Hepatocyte (in vitro differentiated cells): ENCODE measurements at regions not wholly inside any gene's neighbourhood (a gene's known extent, or its start where the extent isn't known, plus 50 kb on each side); places are given as distances from the start of the nearest gene placed in this dataset.

Experiments used
- DNase-seq: peaks from one replicate; pipeline ENCODE4 v3.0.0-alpha.2; 2016; ENCODE audit warnings: low spot score
- H2AFZ ChIP-seq: fragments of 200-600 bp; sonication (generic); 2 replicates; pipeline ENCODE4 v1.6.0; 2016; ENCODE audit warnings: antibody characterized with exemption, mild to moderate bottlenecking
- H3K27ac ChIP-seq: fragments of 200-600 bp; sonication (generic); 2 replicates; pipeline ENCODE4 v1.5.1; 2016; ENCODE audit warnings: mild to moderate bottlenecking
- H3K27me3 ChIP-seq: fragments of 200-600 bp; sonication (generic); 2 replicates; pipeline ENCODE4 v1.6.1; 2016
- H3K36me3 ChIP-seq: fragments of 200-600 bp; sonication (generic); replicated peaks from 2 replicates; pipeline ENCODE4 v1.5.1; 2016; ENCODE audit warnings: low read depth; ENCODE audit not compliant: insufficient read depth
- H3K4me1 ChIP-seq: fragments of 200-600 bp; sonication (generic); 2 replicates; pipeline ENCODE4 v1.5.1; 2016; ENCODE audit warnings: mild to moderate bottlenecking, moderate library complexity; ENCODE audit not compliant: insufficient read depth
- H3K4me2 ChIP-seq: fragments of 200-600 bp; sonication (generic); 2 replicates; pipeline ENCODE4 v1.6.0; 2016
- H3K4me3 ChIP-seq: fragments of 200-600 bp; sonication (generic); 2 replicates; pipeline ENCODE4 v1.5.1; 2016; ENCODE audit warnings: mild to moderate bottlenecking
- H3K79me2 ChIP-seq: fragments of 200-600 bp; sonication (generic); 2 replicates; pipeline ENCODE4 v1.6.0; 2017; ENCODE audit warnings: mild to moderate bottlenecking
- H3K9me2 ChIP-seq: fragments of 200-600 bp; sonication (generic); replicated peaks from 2 replicates; pipeline ENCODE4 v1.6.0; 2017; ENCODE audit warnings: mild to moderate bottlenecking; ENCODE audit not compliant: insufficient read depth
- H3K9me3 ChIP-seq: fragments of 200-600 bp; sonication (generic); 2 replicates; pipeline ENCODE4 v1.5.1; 2016; ENCODE audit warnings: low read depth, mild to moderate bottlenecking
- H4K20me1 ChIP-seq: fragments of 200-600 bp; sonication (generic); 2 replicates; pipeline ENCODE4 v1.6.0; 2016; ENCODE audit warnings: mild to moderate bottlenecking; ENCODE audit not compliant: insufficient read depth, poor library complexity, severe bottlenecking
- EZH2 ChIP-seq: fragments of 200-600 bp; sonication (generic); IDR thresholded peaks from 2 replicates; pipeline ENCODE4 v1.6.1; 2016; ENCODE audit warnings: antibody characterized with exemption, mild to moderate bottlenecking, borderline replicate concordance
- EZH2phosphoT487 ChIP-seq: fragments of 200-600 bp; sonication (generic); IDR thresholded peaks from one replicate; pipeline ENCODE4 v1.6.1; 2018; ENCODE audit warnings: antibody characterized with exemption, mild to moderate bottlenecking, low read depth, moderate library complexity; ENCODE audit not compliant: unreplicated experiment, severe bottlenecking
- whole genome bisulfite sequencing: methylation state at CpG from one replicate; pipeline ENCODE4 v1.1.6; 2016; ENCODE audit warnings: low lambda C conversion rate; ENCODE audit errors: missing lambda C conversion rate; 5-methylcytosine and 5-hydroxymethylcytosine counted together
- TF ChIP-seq, protein P1 (sequence below): fragments of 200-600 bp; sonication (generic); IDR thresholded peaks from 2 replicates; pipeline ENCODE4 v1.5.1; 2016; ENCODE audit warnings: antibody characterized with exemption, mild to moderate bottlenecking; ENCODE audit not compliant: poor library complexity

DNA sequence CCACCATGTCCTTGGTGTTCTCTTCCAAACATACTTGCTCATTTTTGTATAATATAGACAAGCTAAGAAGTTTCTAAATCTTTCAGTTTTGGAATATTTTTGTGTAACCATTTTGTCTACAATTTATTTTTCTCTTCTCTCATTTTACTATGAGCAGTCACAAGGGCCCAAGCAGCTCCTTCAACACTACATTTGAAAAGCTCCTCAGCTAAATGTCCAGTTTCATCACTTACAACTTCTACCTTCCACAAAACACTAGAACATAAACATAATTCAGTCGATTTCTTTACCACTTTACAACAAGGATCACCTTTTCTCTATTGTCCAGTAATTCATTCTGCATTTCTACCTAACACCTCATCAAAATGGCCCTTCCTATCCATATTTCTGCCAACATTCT is 554.4 kb downstream of the RAB28 start:
- TF ChIP-seq EZH2phosphoT487 = no peak
- TF ChIP-seq EZH2 = no peak
- TF ChIP-seq, protein P1, sequence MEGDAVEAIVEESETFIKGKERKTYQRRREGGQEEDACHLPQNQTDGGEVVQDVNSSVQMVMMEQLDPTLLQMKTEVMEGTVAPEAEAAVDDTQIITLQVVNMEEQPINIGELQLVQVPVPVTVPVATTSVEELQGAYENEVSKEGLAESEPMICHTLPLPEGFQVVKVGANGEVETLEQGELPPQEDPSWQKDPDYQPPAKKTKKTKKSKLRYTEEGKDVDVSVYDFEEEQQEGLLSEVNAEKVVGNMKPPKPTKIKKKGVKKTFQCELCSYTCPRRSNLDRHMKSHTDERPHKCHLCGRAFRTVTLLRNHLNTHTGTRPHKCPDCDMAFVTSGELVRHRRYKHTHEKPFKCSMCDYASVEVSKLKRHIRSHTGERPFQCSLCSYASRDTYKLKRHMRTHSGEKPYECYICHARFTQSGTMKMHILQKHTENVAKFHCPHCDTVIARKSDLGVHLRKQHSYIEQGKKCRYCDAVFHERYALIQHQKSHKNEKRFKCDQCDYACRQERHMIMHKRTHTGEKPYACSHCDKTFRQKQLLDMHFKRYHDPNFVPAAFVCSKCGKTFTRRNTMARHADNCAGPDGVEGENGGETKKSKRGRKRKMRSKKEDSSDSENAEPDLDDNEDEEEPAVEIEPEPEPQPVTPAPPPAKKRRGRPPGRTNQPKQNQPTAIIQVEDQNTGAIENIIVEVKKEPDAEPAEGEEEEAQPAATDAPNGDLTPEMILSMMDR = no peak
- Histone ChIP-seq H3K4me2 (no peak overlapping the region), H3K27ac (no peak overlapping the region), H3K27me3 (no peaks in the 10 kb centered on the region), H3K9me3 (no peaks in the 10 kb centered on the region), H3K36me3 (no peaks in the 10 kb centered on the region), H3K79me2 (no peaks in the 10 kb centered on the region), H2AFZ (no peak overlapping the region), H3K9me2 (no peaks in the 10 kb centered on the region), H4K20me1 (no peaks in the 10 kb centered on the region), H3K4me1 (peaks cover 27% of the 10 kb centered on the region), H3K4me3 (no peak overlapping the region)
- WGBS = 85% methylated on average over 1 of the region's 1 CpG
- DNase-seq = no peak

DNA sequence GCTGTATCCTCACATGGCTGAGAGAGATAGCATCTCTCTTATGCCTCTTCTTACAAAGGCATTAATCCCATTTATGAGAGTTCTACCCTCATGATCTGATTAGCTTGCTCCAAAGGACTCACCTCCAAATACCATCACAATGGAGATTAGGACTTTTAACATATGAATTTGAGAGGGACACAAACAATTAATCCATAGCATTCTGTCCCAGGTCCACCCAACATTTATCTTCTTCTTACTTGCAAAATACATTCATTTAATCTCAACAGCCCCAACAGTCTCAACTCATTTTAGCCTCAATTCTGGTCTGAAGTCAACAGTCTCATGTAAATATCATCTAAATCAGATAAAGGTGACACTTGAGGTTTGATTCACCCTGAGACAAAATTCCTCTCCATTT is 555.4 kb downstream of the RAB28 start:
- Histone ChIP-seq H3K4me3 (no peak overlapping the region), H2AFZ (no peak overlapping the region), H3K9me3 (no peaks in the 10 kb centered on the region), H3K27ac (no peak overlapping the region), H3K79me2 (no peaks in the 10 kb centered on the region), H3K9me2 (no peaks in the 10 kb centered on the region), H3K4me2 (no peak overlapping the region), H4K20me1 (no peaks in the 10 kb centered on the region), H3K36me3 (no peaks in the 10 kb centered on the region), H3K27me3 (no peaks in the 10 kb centered on the region), H3K4me1 (peaks cover 24% of the 10 kb centered on the region)
- TF ChIP-seq, protein P1 = no peak
- TF ChIP-seq EZH2phosphoT487 (no peak), EZH2 (no peak)
- no peak for DNase-seq

DNA sequence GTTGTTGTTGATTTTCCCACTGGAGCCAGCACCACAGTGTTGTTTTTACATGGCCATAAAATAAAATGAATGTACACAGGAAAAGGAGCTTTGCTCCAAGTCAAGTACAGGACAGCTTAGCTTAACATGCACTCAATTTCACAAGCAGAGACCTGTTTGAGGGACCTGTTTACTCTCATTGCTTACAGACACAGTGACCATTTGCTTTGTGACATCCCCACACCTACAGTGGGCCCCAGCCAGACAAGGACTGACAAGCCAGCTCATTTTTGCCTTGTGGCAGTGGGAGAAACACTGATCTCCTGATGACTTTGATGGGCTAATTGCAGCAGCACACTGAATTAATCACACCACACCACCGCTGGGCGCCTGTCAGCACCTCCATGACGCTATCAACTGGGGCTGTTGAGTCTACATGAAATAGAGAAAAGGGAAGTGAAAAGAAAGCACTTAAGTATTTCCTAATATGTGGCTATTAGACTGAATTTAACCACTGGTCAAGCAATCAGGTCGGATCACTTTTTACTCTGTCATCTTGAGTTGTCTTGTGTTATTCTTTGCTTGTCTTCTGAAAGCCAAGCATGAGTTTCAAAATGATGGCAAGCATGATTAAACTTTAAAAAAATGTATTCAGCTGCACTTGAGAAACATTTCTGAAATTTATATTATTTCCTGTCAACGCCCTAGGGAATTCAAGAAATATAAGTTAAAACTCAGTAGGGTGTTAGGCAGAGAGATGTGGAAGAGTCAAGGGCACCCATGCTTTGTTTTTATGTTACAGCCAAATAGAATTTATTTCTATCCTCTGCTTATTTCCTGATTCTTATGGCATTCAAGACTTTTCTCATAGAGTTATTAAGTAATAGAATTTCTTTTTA is 557.7 kb downstream of the RAB28 start:
- Histone ChIP-seq H3K9me3 (no peaks in the 10 kb centered on the region), H3K79me2 (no peaks in the 10 kb centered on the region), H2AFZ (no peak overlapping the region), H3K27ac (peak overlapping the region; percentile 48), H3K36me3 (no peaks in the 10 kb centered on the region), H3K4me3 (no peak overlapping the region), H3K4me2 (no peak overlapping the region), H3K4me1 (peaks cover 27% of the 10 kb centered on the region), H3K9me2 (no peaks in the 10 kb centered on the region), H4K20me1 (no peaks in the 10 kb centered on the region), H3K27me3 (no peaks in the 10 kb centered on the region)
- WGBS = 70% methylated on average over 5 of the region's 5 CpGs
- no peak for TF ChIP-seq EZH2
- TF ChIP-seq, protein P1 = no peak
- no peak for TF ChIP-seq EZH2phosphoT487
- no peak for DNase-seq
